Fibroblast of lung (primary cell): ENCODE measurements at regions not wholly inside any gene's neighbourhood (a gene's known extent, or its start where the extent isn't known, plus 50 kb on each side); places are given as distances from the start of the nearest gene placed in this dataset.

Experiments
- DNase-seq, 2 donors: peaks; one replicate each; pipeline versions ENCODE4 v3.0.0 to v3.0.0-alpha.2; 2010; ENCODE audit warnings: low read depth in 2 of 2
- H2AFZ ChIP-seq: 2 replicates; pipeline ENCODE4 v1.5.1; 2012; ENCODE audit warnings: low read length, control low read depth, inconsistent platforms
- H3K27ac ChIP-seq: 2 replicates; pipeline ENCODE4 v1.5.1; 2011; ENCODE audit warnings: low read length, control low read depth; ENCODE audit not compliant: insufficient read depth
- H3K27me3 ChIP-seq: 2 replicates; pipeline ENCODE4 v1.5.1; 2011; ENCODE audit warnings: mild to moderate bottlenecking, low read length; ENCODE audit not compliant: control insufficient read depth, insufficient read depth
- H3K36me3 ChIP-seq: 2 replicates; pipeline ENCODE4 v1.5.1; 2011; ENCODE audit warnings: low read length; ENCODE audit not compliant: control insufficient read depth, insufficient read depth
- H3K4me1 ChIP-seq: 2 replicates; pipeline ENCODE4 v1.5.1; 2011; ENCODE audit warnings: low read length; ENCODE audit not compliant: control insufficient read depth, insufficient read depth; ENCODE audit errors: extremely low read depth
- H3K4me2 ChIP-seq: 2 replicates; pipeline ENCODE4 v1.5.1; 2011; ENCODE audit warnings: low read length, control low read depth; ENCODE audit not compliant: insufficient read depth; ENCODE audit errors: extremely low read depth
- H3K4me3 ChIP-seq, 4 experiments: fragments of 200-600 bp in 1 of 4; sonication (generic) in 1 of 4; replicated peaks in 1 of 4; 2 replicates each; pipeline ENCODE4 v1.5.1; 2011 to 2016; ENCODE audit warnings: low read length in 4 of 4, low read depth in 3 of 4, mild to moderate bottlenecking in 3 of 4, control low read depth in 2 of 4, inconsistent platforms in 1 of 4, mixed read lengths in 1 of 4; ENCODE audit not compliant: insufficient read depth in 1 of 4; ENCODE audit errors: control extremely low read depth in 1 of 4
- H3K79me2 ChIP-seq: 2 replicates; pipeline ENCODE4 v1.5.1; 2012; ENCODE audit warnings: mild to moderate bottlenecking, low read length, inconsistent platforms; ENCODE audit not compliant: control insufficient read depth, insufficient read depth
- H3K9ac ChIP-seq: 2 replicates; pipeline ENCODE4 v1.5.1; 2011; ENCODE audit warnings: mild to moderate bottlenecking, low read length, control low read depth; ENCODE audit not compliant: insufficient read depth
- H3K9me3 ChIP-seq: 2 replicates; pipeline ENCODE4 v1.5.1; 2012; ENCODE audit warnings: low read depth, low read length; ENCODE audit not compliant: control insufficient read depth, insufficient read depth
- H4K20me1 ChIP-seq: 2 replicates; pipeline ENCODE4 v1.5.1; 2011; ENCODE audit warnings: low read length; ENCODE audit not compliant: control insufficient read depth, insufficient read depth; ENCODE audit errors: extremely low read depth
- CTCF ChIP-seq, 2 donors: IDR thresholded peaks in 1 of 2; conservative IDR thresholded peaks in 1 of 2; 1 replicate in 1 of 2; 2 replicates in 1 of 2; pipeline ENCODE4 v1.5.1; 2011 to 2012; ENCODE audit warnings: low read length in 2 of 2, control low read depth in 1 of 2, inconsistent platforms in 1 of 2, low read depth in 1 of 2, mild to moderate bottlenecking in 1 of 2
- EZH2 ChIP-seq: IDR thresholded peaks from 2 replicates; pipeline ENCODE4 v1.5.1; 2012; ENCODE audit warnings: low read length, control low read depth, mild to moderate bottlenecking; ENCODE audit errors: missing control alignments

- H3K4me2 ChIP-seq, result no peak overlapping the region
- no peak overlapping the region for H2AFZ ChIP-seq
- no peaks in the 10 kb centered on the region for H4K20me1 ChIP-seq
- no peaks in the 10 kb centered on the region for H3K27me3 ChIP-seq
- no peak overlapping the region for H3K9ac ChIP-seq
- H3K79me2 ChIP-seq, result no peaks in the 10 kb centered on the region
- H3K27ac ChIP-seq, result peak overlapping the region; percentile 3
- no peaks in the 10 kb centered on the region for H3K36me3 ChIP-seq
- no peak for TF ChIP-seq EZH2
- no peak for TF ChIP-seq CTCF (conservative IDR thresholded peaks at IDR 0.05 in 1 of 2, IDR thresholded peaks at IDR 0.05 in 1 of 2; ENCODE audit: low read depth in 1 of 2, low read length in 2 of 2)
- no peak for DNase-seq
- no peak overlapping the region for H3K4me3 ChIP-seq
- no peaks in the 10 kb centered on the region for H3K9me3 ChIP-seq
- H3K4me1 ChIP-seq, result peaks cover 35% of the 10 kb centered on the region
These were observed 59.2 kb upstream of the EPS8L3 start for GRCh38 chr1:109822749-109823542.

- Histone ChIP-seq H3K79me2 (no peaks in the 10 kb centered on the region), H3K4me1 (peaks cover 35% of the 10 kb centered on the region)
These were observed 58.4 kb upstream of the EPS8L3 start for GRCh38 chr1:109821831-109822745.

More at GRCh38 chr1:109821831-109822745, 58.4 kb upstream of the EPS8L3 start:
- DNase-seq, result peak; percentile 62 to 63
- Histone ChIP-seq H4K20me1 (no peaks in the 10 kb centered on the region), H3K4me2 (peak overlapping the region; percentile 20), H3K27ac (peak overlapping the region; percentile 83), H2AFZ (no peak overlapping the region), H3K9ac (no peak overlapping the region), H3K9me3 (no peaks in the 10 kb centered on the region), H3K27me3 (no peaks in the 10 kb centered on the region), H3K4me3 (no peak overlapping the region), H3K36me3 (no peaks in the 10 kb centered on the region)
- no peak for TF ChIP-seq EZH2
- TF ChIP-seq CTCF (conservative IDR thresholded peaks at IDR 0.05 in 1 of 2, IDR thresholded peaks at IDR 0.05 in 1 of 2; ENCODE audit: low read depth in 1 of 2, low read length in 2 of 2), result no peak
